BJ (cell line): ENCODE measurements at regions not wholly inside any gene's neighbourhood (a gene's known extent, or its start where the extent isn't known, plus 50 kb on each side); places are given as distances from the start of the nearest gene placed in this dataset.

Experiments
- CTCF ChIA-PET: fragments of 350-600 bp; formaldehyde crosslinking; extraction: SDS; loops from one replicate; lab custom pipeline; 2021; ENCODE audit warnings: antibody characterized with exemption, inconsistent platforms; lab: Yijun Ruan, JAX
- POLR2A ChIA-PET: fragments of 300-600 bp; sonication (Branson Sonifier 250); formaldehyde crosslinking; extraction: SDS; loops from one replicate; lab custom pipeline; 2021; ENCODE audit warnings: antibody characterized with exemption; lab: Charles Lee
- DNase-seq: peaks from one replicate; pipeline ENCODE4 v3.0.0-alpha.2; 2011; ENCODE audit warnings: low read depth
- H3K27me3 ChIP-seq: 2 replicates; pipeline ENCODE4 v1.6.0; 2011; ENCODE audit warnings: low read length; ENCODE audit not compliant: control insufficient read depth, insufficient read depth
- H3K36me3 ChIP-seq: 2 replicates; pipeline ENCODE4 v1.5.1; 2011; ENCODE audit warnings: low read length; ENCODE audit not compliant: control insufficient read depth, insufficient read depth
- H3K4me3 ChIP-seq: 2 replicates; pipeline ENCODE4 v1.5.1; 2011; ENCODE audit warnings: low read depth, mild to moderate bottlenecking, control low read depth, low read length
- CTCF ChIP-seq: IDR thresholded peaks from 2 replicates; pipeline ENCODE4 v1.5.1; 2011; ENCODE audit warnings: low read depth, mild to moderate bottlenecking, control low read depth, inconsistent platforms, low read length, moderate library complexity; ENCODE audit not compliant: insufficient read depth

- H3K27me3 ChIP-seq, result no peaks in the 10 kb centered on the region
- H3K36me3 ChIP-seq, result no peaks in the 10 kb centered on the region
- no peak for DNase-seq
- no peak overlapping the region for H3K4me3 ChIP-seq
- TF ChIP-seq CTCF, result no peak
- ChIA-PET POLR2A (interaction anchor here (0.7 kb wide), 1 partner anchor 33 kb away, joined by 3 read pairs; no protein-coding TSS in a partner anchor), CTCF (interaction anchor here (1.1 kb wide), 1 partner anchor 139 kb away, joined by 5 read pairs; no protein-coding TSS in a partner anchor)
Observed at GRCh38 chr1:172883844-172884243, 166.9 kb downstream of the TNFSF18 start.

GRCh38 chr1:172885411-172885810 is 165.3 kb downstream of the TNFSF18 start:
- no peak for DNase-seq
- no peak for TF ChIP-seq CTCF
- no peaks in the 10 kb centered on the region for H3K27me3 ChIP-seq
- no peak overlapping the region for H3K4me3 ChIP-seq
- H3K36me3 ChIP-seq, result no peaks in the 10 kb centered on the region
- ChIA-PET POLR2A (interaction anchor here (0.5 kb wide), 1 partner anchor 959 kb away, joined by 7 read pairs; no protein-coding TSS in a partner anchor), CTCF (interaction anchor here (0.8 to 1.0 kb wide), 2 partner anchors 26 to 140 kb away, joined by 3 to 5 read pairs; no protein-coding TSS in a partner anchor)

GRCh38 chr1:172885971-172886370 is 164.8 kb downstream of the TNFSF18 start:
- DNase-seq, result no peak
- Histone ChIP-seq H3K27me3 (no peaks in the 10 kb centered on the region), H3K36me3 (no peaks in the 10 kb centered on the region), H3K4me3 (no peak overlapping the region)
- TF ChIP-seq CTCF, result no peak
- POLR2A ChIA-PET, result interaction anchor here (0.5 kb wide), 1 partner anchor 958 kb away, joined by 7 read pairs; no protein-coding TSS in a partner anchor
- CTCF ChIA-PET, result interaction anchor here (0.8 to 1.0 kb wide), 2 partner anchors 25 to 141 kb away, joined by 3 to 5 read pairs; no protein-coding TSS in a partner anchor

- Histone ChIP-seq H3K27me3 (no peaks in the 10 kb centered on the region), H3K4me3 (no peak overlapping the region), H3K36me3 (no peaks in the 10 kb centered on the region)
- ChIA-PET POLR2A (no interaction called here), CTCF (no interaction called here)
- no peak for TF ChIP-seq CTCF
- no peak for DNase-seq
Observed at GRCh38 chr1:172887162-172887561, 163.6 kb downstream of the TNFSF18 start.

- no peak for TF ChIP-seq CTCF
- Histone ChIP-seq H3K4me3 (no peak overlapping the region), H3K27me3 (no peaks in the 10 kb centered on the region), H3K36me3 (no peaks in the 10 kb centered on the region)
- ChIA-PET POLR2A (no interaction called here), CTCF (no interaction called here)
- DNase-seq, result no peak
Observed at GRCh38 chr1:172893146-172893841, 157.4 kb downstream of the TNFSF18 start.
